T-helper 1 cell treated with Interleukin-12 subunit alpha and Interleukin-12 subunit beta and Interleukin-4 antibody, amounts not matched to agents 30 ng/mL and 1 ng/mL, for 36 hours (primary cell): ENCODE measurements at regions not wholly inside any gene's neighbourhood (a gene's known extent, or its start where the extent isn't known, plus 50 kb on each side); places are given as distances from the start of the nearest gene placed in this dataset.

ENCODE experiments used
- intact Hi-C: fragments of 100-400 bp; cut with micrococcal nuclease; formaldehyde crosslinking; loops from one replicate; pipeline ENCODE4 v1.15.1; 2024

DNA sequence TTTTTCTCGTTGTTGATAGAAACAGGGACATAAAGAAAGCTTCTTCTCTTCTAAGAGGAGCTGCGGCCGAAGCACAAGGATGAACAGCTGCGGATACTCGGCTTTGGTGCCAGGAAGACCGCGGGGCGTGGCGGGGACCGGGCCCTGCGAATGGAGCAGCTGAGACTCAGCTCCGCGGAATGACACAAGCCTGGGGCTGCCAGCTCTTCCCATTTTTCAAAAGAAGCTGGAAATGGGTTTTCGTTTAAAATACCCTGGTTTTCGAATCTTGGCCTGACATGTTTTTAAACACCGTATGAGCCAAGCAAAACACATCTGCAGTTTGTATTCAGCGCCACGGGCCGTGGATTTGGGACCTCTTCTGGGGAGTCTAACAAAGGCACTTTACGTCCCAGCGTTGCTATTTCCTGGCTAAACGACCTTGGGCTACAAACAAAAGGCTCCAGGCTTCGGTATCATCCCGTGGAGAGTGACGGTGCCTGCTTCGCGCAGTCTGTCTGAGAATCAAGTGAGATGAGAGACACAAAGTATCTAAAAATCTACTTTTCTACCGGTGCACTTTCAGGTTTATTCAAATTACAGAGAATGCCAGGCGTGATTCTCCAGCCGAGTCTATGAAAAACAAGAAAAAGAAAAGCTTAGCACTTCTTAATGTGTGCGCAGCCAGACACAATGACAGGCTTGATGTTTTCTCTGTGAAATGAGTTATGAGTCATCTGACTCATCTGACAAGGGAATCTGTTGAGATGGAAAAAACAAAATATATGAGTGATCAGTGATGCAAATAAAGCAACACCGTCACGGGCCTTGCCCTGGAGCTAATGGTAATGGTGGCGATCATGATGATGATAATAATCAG is 114.0 kb upstream of the TMEM132D start:
- intact Hi-C loops, result no loop called here

DNA sequence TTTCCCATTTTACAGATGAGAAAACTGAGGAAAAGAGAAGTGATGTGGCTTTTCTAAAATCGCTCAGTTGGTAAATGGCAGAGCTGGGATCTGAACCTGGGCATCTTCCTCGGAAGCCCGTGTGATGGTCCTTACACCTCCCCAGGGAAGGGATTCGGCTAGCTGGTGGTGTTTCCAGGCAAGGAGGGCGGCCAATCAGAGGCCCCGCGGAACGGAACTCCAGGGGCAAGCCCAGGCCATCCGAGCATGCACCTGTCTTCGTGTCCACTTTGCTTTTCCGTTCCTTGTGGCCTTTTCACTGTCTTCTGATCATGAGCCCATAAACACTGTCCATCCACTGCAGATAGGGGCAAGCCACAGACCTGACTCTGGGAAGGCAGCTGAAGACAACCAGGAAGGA is 114.8 kb upstream of the TMEM132D start:
- intact Hi-C loops, result no loop called here

GRCh38 chr12:130026608-130027176 is 122.9 kb upstream of the TMEM132D start:
- intact Hi-C loops, result loop anchor here (1.0 kb wide), 1 partner anchor 309 kb away; no protein-coding TSS in a partner anchor

- intact Hi-C loops, result no loop called here
These were observed 124.0 kb upstream of the TMEM132D start for GRCh38 chr12:130027798-130028197.

- intact Hi-C loops, result no loop called here
These were observed 125.3 kb upstream of the TMEM132D start for GRCh38 chr12:130029151-130029550.

- intact Hi-C loops, result loop anchor here (1.0 to 5.0 kb wide), 2 partner anchors 304 to 1389 kb away; no protein-coding TSS in a partner anchor
These were observed 127.2 kb upstream of the TMEM132D start for GRCh38 chr12:130031041-130031440.

GRCh38 chr12:130031571-130032189 is 127.9 kb upstream of the TMEM132D start:
- intact Hi-C loops, result loop anchor here (1.0 to 5.0 kb wide), 2 partner anchors 304 to 1389 kb away; no protein-coding TSS in a partner anchor

DNA sequence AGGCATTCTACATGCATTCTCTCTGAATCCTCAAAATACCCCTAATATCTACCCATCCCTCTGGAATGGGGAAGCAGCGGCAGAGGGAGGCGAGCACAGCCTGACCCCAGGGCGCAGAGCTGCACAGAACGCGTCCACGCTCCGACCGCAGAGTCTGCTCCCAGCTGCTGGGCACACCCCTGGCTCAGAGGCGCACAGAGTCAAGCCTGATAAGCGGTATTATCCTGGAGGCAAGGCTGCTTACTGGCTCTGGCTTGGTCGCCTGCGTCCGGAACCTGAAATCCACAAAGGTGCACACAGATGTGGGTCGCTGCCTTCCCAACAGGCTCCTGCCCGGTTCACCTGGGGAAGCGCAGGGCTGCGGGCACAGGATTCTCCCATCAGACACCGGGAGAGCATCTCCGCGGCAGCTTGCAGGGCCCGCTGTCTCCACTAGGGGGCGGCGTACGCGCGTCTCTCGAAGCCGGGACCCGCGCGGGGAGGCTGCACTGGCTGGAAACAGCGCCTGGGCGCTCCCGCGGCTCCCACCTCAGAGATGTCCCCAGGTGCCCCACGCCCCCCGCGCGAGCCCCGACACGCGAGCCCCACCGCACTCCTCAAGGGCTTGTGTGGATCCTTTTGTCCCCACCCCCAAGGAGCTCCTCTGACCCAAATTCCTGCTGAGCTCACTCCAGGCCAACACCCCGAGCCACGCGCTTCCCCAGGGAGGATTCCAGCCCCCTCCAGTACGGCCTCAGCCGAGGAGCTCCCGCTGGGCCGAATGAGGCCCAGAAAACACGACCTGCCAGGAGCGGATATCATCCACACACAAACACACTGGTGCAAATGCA is 120.1 kb upstream of the FZD10 start:
- intact Hi-C loops, result no loop called here

GRCh38 chr12:130043685-130044406 is 118.4 kb upstream of the FZD10 start:
- intact Hi-C loops, result no loop called here

DNA sequence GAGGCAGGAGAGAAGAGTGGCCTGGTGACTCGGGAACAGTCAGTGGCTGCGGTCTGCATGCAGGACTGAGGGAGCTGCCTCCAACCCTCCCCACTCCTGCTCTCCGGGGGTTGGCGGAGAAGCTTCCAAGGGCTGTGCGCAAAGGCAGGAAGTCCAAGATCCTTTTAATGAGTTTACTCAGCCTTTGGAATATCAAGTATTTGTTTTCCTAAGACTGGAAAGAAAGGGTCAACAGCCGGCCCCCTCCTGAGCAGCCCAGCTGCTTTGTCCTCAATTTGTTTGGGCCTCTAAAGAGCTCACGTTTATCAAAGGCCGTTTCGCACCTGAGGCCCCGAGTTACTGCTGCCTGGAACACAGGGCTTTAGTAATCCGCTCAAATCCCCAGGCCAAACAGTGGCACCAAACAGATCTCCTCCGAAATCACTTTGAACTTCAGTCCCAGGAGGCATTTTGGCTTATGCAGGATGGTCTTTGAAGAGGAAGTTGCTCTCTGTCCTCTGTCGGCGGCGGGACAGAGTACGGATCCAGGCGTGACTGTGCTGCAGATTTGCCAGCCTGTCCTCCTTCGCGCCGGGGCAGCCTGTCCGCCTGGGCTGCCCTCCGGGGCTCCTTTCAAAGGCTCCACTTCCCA is 117.2 kb upstream of the FZD10 start:
- intact Hi-C loops, result loop anchor here (5.0 kb wide), 1 partner anchor 237 kb away; no protein-coding TSS in a partner anchor

DNA sequence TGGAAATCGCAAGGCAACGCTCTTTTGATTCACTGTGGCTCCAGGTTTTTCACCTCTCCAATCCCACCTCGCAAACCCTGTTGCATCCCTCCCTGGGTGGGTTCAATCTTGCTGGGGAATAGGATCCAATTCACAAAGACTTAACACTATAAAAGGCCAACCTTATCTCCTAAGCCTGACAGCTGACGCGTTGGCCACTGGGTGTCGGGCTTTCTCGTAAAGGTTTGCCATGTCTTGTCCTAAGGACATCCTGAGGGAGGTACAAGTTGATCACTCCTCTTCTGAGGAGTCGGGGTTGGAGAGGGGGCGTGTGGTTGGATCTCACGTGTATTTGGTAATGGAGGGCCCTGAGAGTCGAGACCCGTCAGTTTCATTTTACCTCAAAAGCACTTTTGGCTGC is 112.6 kb upstream of the FZD10 start:
- intact Hi-C loops, result loop anchor here (5.0 kb wide), 1 partner anchor 233 kb away; no protein-coding TSS in a partner anchor

GRCh38 chr12:130051900-130052299 is 110.4 kb upstream of the FZD10 start:
- intact Hi-C loops, result no loop called here

DNA sequence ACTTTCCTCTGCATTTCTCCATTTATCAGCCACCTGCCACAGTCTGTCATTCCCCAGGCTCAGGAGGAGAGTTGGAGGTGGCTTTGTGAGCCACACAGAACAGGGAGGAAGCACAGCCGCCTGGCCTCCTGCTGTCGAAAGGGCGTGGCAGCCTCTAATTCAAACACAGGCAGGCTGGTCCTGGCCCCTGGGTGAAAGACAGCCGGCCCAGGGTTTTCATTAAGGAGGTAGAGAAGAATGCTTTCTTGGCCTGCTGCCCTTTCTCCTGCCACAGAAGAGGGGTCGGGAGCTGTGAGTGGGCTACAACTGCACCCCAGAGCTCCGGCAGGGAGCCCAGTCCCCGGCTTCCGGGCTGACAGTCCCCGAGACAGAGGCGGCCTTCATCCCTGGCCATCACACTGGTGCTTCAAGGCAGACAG is 108.6 kb upstream of the FZD10 start:
- intact Hi-C loops, result no loop called here

GRCh38 chr12:130054803-130055202 is 107.5 kb upstream of the FZD10 start:
- intact Hi-C loops, result no loop called here

- intact Hi-C loops, result no loop called here
These were observed 103.3 kb upstream of the FZD10 start for GRCh38 chr12:130058926-130059472.

- intact Hi-C loops, result no loop called here
These were observed 98.4 kb upstream of the FZD10 start for GRCh38 chr12:130063866-130064265.

- intact Hi-C loops, result no loop called here
These were observed 97.3 kb upstream of the FZD10 start for GRCh38 chr12:130064999-130065398.

- intact Hi-C loops, result no loop called here
These were observed 95.5 kb upstream of the FZD10 start for GRCh38 chr12:130066742-130067141.

DNA sequence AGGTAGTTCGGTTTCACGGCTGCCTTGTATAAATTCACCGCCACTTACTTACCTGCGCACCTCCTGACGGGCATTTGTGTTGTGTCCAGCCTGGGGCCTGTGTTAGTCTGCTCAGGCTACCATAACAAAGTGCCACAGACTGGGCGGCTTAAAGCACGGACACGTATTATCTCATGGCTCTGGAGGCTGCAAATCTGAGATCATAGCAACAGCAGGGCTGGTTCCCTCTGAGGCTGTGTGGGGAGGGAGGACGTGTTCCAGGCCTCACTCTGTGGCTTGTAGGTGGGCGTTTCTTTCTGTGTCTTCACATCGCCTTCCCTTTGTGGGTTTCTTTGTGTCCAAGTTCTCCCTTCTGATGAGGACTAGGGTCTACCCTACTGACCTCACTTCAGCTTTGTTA is 93.5 kb upstream of the FZD10 start:
- intact Hi-C loops, result no loop called here

DNA sequence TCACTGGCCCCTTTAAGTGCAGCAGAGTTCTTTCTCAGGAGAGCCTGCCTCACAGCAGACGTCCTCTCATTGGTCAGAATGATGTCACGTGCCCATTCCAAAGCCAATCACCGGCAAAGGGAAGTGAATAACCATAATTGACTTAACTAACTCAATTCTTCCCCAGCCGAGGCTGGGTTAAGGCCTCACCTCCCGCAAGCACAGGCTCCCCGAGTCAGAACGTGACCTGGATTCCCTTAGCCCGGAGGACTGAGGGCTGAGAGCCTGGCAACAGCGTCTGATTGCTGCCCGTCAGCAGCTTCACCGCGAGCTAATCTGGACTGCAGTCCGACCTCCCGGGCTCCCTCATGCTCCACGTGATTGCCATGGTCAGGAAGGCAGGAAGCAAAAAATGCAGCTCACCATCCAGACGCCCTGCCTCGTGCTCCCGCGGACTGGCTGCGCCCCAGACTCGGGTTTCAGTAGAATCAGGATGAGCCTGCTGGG is 92.1 kb upstream of the FZD10 start:
- intact Hi-C loops, result no loop called here
